HG03095 (cell line): ENCODE measurements at regions not wholly inside any gene's neighbourhood (a gene's known extent, or its start where the extent isn't known, plus 50 kb on each side); places are given as distances from the start of the nearest gene placed in this dataset.

Source experiments
- ATAC-seq: cut with Tn5 transposase; IDR thresholded peaks from one replicate; pipeline ENCODE4 v1.9.1; 2021; ENCODE audit warnings: moderate library complexity; ENCODE audit not compliant: unreplicated experiment

DNA sequence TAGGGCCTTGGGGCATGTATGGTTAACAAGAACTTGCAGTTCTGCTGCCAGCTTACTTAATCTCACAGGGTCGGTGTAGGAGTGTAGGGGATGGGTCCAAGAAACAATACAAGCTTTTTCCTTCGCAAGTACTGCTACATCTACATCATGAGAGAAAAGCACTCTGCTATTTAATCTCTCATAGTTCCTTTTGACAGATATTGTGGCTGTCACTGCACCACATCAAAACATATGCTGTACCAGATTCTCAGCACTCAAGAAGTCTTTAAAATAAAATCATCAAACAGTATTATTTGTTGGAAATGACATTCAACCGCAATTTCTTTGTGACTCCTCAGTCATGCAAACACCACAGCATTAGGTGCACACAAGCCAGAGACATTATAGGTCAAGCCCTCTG is 215.5 kb upstream of the BMP4 start:
- no peak for ATAC-seq

DNA sequence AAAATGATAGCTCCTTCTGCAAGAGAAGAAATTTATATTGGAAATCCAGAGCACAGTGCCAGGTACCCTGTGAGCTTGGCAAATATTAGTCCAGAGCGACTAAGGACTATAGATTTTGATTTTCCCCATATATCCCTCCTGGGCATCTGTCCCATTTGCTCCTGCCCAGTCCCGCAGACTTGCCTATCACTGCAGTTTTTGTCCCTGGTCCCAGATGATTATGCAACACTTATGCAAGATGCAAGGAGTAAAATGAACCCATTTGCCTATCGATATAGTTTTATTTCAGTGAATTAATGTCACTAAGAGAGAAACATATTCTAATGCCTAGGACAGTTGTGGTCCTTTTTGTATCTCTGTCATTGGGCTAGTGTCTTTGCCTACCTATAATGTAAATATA is 215.9 kb upstream of the BMP4 start:
- ATAC-seq, result no peak

DNA sequence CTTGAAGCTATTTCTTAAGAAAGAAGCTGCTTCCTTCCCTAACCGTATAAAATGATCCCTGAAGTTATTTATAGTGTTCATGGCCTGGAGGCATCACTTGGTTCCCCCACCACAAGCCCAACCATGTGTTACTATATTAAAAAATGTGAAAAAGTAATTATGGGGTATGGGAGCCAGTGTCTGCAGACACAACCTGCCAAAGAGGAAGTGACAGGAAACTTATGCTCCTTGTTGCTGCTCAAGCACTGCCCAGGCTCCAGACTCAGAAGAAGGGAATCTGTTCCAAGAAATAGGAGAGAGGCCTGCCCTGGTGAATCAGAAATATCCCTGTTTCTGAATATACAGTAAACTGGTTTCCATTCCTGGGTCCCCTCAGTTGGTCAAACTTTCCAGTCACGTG is 217.2 kb upstream of the BMP4 start:
- no peak for ATAC-seq

DNA sequence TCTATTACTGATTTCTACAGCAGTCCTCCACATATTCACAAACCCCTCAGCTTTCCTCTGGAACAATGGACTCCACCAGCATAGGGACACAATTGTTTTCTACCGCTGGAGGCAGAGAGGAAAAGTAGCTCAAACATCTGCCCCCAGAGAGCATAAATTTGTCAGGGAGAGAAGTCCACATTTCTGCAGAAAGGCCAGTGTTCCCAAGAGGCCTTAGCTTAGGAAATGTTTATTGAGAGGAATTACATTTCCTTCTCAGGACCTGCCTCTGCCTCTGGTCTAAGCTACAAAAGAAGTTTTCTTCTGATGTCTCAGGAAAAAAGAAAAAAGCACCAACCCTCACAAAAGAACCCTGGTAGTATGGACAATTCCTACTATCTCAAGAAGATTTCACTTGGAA is 217.8 kb upstream of the BMP4 start:
- no peak for ATAC-seq

DNA sequence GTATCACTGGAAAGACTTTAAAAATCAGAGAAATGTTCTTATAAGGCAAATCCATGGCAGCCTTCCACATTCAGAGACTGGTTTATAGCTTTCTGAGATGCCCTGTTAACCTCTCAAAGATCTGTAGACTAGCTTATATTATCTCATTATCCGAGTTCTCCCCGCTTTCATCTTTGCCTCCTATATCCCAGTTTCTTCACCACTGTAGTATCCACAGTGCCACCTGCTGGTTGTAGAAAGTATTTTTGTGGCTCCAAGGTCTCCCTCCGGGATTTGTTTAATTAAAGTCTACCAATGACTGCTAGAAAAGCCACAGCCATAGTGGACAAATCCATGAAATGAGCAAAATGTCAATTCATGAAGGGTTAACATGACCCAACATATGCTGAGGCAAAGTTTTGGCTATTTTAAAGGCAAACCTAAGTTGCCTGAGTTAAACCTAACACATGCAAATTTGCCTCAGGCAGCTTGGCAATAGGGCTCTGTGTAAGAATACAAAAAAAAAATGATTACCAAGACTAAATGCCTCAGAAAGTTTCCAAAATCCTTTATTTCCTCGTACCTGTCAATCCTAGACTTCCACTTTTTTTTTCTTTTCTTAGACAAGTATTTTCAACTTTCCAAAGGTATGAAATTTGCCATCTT is 218.8 kb upstream of the BMP4 start:
- ATAC-seq, result no peak

DNA sequence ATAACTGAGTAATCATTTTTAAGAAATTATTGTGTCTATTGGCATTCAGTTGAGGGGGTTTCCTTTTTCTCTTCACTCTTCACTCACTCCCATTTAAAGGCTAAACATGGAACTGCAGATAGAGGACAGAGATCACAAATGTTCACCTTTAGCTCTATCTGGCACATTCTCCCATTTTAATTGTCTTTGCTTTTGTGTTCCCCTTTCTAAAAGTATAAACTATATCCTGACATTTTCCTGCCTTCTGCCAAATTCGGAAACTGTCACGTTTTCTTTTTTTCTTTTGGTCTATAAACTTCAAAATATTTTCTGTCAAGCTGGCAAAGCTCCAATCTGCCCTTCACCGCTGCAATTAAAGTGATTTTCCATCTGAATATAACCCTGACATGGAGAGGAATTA is 219.8 kb upstream of the CDKN3 start:
- ATAC-seq, result no peak

DNA sequence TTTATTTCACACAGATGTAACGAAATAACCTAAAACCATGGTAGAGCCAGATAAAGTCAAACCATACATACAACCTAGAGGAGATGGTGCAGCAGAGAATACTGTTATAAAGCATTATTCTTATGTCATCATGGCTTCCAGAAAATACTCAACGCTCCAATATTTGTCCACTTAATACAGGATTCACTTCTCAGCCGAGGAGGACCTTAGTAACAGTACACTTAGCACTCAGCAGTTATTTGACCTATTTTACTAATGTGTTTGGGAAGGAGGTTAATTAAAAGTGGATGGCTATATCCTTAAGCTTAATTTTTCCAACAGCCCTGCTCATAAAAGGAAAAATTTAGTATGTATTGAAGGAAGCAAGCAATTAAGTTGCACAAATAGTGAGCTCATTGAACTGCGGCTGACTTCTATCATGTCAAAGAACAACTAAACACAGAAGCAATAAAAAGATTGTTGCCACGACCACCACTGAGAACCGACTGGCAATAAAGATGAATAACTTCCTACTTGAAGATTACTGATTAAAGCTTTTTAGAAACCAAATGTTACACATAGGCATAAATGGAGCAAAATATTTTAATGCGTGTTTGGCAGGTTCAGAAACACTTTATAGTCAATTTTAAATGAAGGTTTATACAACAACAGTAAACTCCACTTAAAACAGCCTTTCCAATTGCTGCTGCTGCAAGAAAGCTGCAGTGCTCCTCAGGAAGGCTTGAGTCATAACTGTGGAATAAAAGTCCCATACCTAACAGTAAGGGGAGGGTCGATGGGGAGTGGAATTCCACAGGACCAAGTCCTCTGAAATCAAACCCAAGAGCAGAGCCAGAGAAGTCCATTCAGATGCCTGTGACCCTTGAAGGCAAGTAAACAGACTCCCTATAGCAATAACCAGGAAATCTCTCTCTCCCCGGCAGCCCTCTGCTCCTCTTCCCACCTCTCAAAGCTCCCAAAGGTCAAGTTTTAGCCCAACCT is 218.9 kb upstream of the CDKN3 start:
- no peak for ATAC-seq

DNA sequence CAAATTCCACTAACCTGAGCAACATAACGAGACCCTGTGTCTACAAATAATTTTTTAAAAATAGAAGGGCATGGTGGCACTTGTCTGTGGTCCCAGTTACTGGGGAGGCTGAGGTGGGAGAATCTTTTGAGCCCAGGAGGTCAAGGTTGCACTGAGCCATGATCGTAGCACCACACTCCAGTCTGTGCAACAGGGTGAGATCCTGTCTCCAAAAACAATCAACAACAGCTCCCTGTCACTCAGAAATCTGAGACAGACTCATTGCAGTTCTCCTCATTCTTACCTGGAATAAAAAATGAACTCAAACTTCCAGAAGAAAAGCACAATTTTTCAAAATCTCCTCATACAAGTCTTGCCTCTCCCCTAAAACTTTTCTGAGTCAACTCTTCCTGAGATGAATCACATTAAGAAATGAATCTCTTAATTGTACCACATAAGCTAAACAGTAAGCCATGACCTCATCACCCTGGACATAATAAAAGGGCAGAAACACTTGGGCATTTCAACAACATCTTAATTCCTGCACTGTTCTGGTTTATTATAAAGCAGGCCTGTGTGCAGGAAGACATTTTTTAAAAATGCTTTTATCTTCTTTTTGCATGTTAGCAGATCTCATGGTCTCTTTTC is 214.3 kb upstream of the CDKN3 start:
- ATAC-seq, result no peak

DNA sequence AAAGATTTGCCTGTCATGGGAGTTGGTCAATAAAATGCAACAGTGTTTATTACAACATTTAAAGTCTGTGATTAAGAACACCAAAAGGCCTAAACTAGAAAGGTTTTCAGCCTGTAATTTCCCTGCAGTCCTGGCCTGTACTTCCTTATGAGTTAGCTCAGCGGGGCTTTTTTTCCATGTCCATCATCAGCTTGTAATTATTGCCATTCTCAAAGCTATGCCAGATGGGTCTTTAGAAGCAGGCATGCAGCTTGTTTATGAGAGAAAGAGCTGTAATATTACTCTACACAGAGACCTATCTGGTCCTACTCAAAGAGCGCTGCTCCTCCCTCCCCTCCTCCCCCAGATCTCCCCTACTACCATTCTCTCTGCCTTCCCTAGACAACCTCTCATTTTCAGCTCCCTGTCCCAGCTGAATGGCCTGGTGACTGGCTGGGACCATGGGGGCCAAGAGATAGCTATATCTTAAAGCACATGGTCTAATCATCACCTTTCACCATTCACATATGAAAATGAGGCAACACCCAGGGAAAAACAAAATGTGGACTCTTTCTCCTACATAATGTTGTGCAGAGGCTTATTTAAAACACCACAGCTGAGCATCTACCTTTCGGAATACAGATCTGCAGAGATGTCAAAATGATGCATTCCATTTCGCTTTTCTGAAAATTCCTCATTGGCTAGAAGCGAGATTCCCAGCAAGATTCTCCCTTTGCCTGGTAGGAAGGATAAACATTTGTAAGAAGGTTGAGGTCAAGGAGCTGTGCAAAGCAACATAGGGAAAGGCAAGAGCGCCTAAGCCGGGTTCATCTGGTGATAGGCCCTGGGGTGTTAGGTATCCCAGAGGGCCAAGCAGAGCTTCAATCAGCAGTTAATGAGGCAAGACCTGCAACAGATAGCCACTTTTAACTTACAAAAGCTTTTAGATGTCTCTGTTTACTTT is 209.7 kb upstream of the CDKN3 start:
- no peak for ATAC-seq

DNA sequence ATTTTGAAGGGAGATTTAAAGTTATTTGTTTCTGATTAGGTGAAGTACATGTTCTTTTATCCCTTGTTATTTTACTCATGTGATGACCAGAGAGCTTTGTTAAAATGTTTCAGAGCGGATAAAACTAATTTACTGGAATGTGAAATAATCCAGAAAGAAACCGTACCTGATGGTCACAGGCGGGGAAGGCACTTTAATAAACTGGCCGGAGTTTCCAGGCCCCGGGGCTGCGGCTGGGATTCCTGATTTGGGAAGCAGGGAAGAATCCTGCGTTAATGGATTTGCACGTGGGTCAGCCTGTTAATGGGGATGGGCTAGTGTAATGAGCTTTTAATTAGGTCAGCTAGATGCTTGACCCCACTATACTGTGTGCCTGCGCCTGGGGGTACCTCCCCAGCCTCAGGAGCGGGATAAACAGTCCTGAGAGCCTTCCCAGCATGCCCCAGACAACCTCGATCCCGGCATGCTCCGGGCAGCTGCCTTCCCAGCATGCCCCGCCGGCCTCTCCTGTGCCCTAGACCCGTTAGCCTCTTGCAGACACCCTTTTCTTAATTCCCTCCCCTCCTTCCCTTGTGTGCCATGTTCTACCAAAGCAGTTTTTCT is 208.6 kb upstream of the CDKN3 start:
- no peak for ATAC-seq

DNA sequence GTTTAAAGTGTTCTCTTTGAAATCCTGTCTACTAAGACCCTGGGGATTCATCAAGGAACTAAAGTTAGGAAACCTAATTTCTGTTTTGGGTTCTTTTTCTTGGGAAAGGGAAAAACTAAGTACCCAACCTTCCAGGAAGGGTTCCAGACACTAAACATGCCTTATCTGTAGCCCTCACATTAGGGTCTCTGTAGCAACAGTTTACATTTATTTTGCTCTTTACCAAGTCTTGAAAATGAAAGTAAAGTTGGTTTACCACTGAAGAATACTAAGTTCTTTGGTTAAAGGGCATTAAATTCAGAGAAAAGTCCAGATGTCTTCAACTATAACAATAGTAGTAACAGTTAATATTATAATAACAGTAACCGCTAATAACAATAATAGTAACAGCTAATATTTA is 207.5 kb upstream of the CDKN3 start:
- no peak for ATAC-seq

DNA sequence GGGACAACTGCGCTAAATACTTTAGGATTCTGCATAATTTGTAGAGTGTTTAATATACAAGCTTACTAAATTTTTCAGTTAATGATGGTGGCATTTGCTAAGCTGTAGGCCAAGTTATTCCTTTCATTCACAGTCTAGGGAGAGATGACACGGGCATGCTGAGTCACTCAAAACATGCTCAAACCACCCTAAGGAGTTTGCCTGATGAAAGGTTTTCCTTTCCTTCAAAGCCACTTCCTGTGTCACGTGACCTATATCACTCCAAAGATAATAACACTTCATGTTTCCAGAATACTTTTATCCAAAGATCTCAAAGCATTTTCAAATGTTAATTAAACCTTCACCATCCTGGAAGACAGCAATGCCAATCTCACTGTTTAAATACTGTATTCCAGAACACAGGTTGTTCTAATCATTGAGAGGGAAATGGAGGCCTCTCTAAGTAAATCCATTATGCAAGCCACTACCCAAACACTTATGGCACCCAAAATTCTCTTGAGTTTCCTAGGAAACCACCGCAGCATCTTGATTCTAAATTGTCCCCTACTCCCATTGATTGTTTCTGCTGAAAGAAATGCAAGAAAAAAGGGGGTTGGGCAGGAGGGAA is 207.0 kb upstream of the CDKN3 start:
- ATAC-seq, result no peak

DNA sequence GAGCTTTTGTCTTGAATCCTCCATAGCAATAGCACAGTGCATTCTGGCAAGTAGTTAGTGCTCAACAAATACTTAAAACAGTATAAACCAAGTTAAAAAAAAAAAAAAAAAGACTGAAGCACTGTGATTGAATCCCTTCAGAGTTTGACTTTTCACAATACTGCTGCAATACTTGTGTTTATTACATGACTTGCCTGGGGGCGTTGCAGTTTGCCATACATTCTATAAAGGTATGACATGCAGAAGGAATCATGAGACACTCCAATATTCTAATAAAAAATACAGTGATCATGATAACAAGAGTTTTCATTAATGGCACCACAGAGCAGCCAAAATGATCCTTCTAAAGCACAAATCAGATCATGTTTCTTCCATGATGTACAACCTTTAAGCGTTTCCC is 205.0 kb upstream of the CDKN3 start:
- no peak for ATAC-seq

DNA sequence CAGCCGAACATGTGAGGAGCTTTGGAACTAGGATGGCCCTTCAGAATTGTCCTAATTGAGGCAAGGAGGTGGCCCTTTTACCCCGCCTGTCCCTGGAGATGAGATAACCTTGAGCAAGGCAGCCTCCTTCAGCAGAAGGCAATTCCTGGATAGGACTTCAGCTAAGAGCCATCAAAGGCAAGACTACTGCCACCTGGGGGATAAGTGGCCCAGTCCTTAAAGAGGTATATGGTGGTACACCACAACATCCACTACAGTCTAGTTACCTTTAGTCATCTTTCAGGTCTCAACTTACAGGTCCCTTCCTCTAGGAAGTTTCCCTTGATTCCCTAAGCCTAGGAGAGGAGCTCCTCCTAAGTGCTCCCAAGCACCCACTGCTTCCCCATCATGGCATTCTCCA is 204.2 kb upstream of the CDKN3 start:
- ATAC-seq, result no peak

DNA sequence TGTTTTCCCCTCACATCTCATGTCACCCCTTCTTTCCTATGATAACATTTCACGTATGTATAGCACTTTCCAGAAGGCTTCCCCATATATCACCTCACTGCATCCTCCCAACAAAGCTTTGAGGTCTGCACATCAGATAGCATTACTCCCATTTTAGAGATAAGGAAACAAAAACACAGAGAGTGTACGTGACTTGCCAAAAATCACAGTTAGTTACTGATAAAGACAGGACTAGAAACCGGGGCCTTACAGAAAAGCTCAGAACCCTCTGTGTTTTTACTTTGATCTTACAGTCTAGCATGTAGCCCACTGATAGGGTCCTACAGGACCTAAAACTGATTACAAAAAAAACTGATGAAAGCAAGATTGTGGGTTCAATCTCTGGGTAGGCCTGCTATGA is 202.9 kb upstream of the CDKN3 start:
- ATAC-seq, result no peak

DNA sequence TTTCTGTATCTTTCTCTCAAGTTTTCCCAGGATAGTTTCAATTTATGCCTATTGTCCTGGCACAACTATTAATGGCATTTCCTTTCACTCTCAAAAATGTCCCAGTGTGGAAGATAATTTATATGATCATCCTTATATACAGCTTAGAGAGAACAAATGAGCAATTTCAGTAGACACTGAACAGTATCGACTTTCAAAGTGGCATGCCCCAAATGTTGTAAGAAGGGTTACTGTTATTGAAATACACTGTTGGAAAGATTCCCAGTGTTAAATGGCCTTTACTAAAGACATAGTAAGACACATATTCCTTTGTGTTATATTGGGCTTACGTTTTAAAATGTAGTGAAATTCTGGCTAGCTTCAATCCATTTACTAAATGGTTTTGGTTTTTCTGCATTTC is 202.3 kb upstream of the CDKN3 start:
- no peak for ATAC-seq

DNA sequence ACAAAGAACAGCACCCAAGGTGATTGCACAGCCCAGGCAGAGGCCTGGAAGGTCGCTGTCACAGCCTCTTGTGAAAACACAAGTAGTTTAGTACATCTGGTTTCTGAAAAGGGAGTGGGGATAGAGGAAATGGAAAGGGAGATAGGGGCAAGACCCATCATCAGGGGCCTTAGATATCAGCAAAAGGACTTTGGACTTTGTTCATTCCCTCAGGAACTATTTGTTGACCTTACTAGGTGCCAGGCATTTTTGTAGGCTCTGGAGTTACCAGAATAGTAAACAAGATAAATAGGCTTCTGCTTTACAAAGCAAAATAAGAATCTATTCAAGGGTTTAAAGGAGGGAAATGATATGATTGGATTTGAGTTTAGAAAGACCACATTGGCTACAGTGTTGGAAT is 199.4 kb upstream of the CDKN3 start:
- ATAC-seq, result no peak

DNA sequence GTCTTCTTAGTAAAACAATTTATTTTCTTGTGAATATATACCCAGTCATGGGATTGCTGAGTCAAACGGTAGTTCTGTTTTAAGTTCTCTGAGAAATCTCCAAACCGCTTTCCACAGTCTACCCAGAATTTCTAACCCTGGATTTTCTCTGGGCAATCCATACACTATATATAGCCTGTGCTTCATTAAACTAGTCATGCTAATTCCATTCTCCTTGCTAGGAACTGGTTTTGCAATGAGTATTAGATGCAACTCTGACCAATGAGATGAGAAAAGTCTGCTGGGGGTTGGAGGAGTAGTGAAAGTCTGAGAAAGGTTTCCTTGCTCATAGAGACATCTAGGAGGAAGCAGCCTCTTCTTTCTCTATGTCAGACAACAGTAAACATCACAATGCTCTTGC is 196.1 kb upstream of the CDKN3 start:
- no peak for ATAC-seq

DNA sequence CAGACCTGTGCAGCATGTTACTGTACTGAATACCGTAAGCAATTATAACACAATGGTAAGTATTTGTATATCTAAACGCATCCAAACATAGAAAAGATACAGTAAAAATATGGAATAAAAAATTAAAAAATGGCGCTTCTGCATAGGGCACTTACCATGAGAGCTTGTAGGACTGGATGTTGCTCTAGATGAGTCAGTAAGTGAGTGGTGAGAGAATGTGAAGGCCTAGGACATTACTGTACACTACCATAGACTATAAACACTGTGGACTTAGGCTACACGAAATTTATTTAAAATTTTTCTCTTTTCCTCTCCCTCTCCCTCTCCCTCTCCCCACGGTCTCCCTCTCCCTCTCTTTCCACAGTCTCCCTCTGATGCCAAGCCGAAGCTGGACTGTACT is 194.5 kb upstream of the CDKN3 start:
- no peak for ATAC-seq

DNA sequence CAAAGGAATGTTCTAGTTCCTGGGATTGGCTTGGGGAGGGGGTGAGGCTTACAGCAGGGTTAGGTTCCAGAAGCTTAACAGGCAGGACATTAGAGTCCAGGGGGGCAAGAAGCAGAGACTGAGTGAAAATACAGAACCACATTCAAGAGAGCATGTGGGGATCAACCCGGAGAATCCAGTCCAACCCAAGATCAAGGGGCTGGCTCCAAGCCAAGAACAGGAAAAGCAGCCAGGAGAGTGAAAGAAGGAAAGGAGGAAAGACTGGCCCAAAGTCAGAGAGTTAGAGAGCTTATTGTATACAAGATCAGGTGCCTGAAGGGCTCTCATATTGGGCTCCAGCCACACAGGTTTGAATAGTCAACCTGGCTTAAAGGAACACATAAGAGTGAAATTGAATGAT is 190.3 kb upstream of the CDKN3 start:
- ATAC-seq, result no peak
